ENCODE measurements at regions not wholly inside any gene's neighbourhood (a gene's known extent, or its start where the extent isn't known, plus 50 kb on each side); places are given as distances from the start of the nearest gene placed in this dataset.

DNA sequence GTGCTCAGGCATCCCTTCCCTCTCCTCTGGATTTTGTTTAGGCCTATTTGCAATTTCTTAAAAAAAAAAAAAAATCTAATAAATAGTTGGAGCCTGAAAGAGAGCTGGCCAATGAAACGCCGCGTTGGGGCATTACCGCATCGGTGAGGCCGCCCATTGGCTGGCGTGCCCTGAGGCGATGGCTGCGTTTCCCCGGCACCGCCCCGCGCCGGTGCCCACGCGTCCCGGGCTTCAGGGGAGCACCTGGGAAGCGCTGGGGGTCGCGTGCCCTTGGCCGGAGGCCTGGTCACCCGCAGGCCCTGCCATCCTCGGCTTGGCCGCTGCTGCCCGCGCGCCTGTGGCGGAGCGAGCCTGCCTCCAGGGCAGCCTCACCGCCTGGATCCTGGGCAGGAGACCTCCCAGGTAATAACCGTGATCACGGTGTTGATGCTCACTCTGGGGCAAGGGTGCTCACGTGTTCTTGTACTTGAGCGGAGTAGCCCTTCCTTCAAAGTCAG lies 155.4 kb downstream of the NRN1 start:
- ChIA-PET POLR2A (interaction anchor here (0.6 to 0.7 kb wide), 2 partner anchors 15 to 575 kb away, joined by 3 to 4 read pairs; no protein-coding TSS in a partner anchor), CTCF (no interaction called here)
- no TSS peak for BruUV-seq (replicated peaks)
- Histone ChIP-seq H3K27me3 (ENCODE audit: control insufficient read depth, insufficient read depth, low read length) (peaks cover 13% of the 10 kb centered on the region), H3K4me1 (ENCODE audit: control insufficient read depth, insufficient read depth, low read length) (no peaks in the 10 kb centered on the region), H3K36me3 (ENCODE audit: control insufficient read depth, insufficient read depth, low read length) (no peaks in the 10 kb centered on the region), H3K9me3 (ENCODE audit: control insufficient read depth, insufficient read depth, low read depth, low read length) (no peaks in the 10 kb centered on the region), H3K27ac (ENCODE audit: low read length) (no peak overlapping the region), H3K4me3 (ENCODE audit: low read depth in 2 of 2, low read length in 2 of 2) (peak overlapping the region; percentile 23 to 29)
- DNase-seq (ENCODE audit: low read depth, low spot score): no peak
- ATAC-seq: 0 out of 2 replicates have a peak, but pooled peaks have one; percentile 67
- in situ Hi-C loops (cut with HindIII; ENCODE audit: low pct_unique_long_range_greater_than_20kb, low sequenced_read_pairs): no loop called here
- TF ChIP-seq POLR2AphosphoS5 (IDR thresholded peaks at IDR 0.05; ENCODE audit: low read depth, low read length) (no peak), TCF7L2 (IDR thresholded peaks at IDR 0.05; ENCODE audit: low read depth, low read length) (no peak), SIN3A (IDR thresholded peaks at IDR 0.05; ENCODE audit: borderline replicate concordance, insufficient read depth, low read depth, low read length) (no peak)
- TF ChIP-seq, protein P1, sequence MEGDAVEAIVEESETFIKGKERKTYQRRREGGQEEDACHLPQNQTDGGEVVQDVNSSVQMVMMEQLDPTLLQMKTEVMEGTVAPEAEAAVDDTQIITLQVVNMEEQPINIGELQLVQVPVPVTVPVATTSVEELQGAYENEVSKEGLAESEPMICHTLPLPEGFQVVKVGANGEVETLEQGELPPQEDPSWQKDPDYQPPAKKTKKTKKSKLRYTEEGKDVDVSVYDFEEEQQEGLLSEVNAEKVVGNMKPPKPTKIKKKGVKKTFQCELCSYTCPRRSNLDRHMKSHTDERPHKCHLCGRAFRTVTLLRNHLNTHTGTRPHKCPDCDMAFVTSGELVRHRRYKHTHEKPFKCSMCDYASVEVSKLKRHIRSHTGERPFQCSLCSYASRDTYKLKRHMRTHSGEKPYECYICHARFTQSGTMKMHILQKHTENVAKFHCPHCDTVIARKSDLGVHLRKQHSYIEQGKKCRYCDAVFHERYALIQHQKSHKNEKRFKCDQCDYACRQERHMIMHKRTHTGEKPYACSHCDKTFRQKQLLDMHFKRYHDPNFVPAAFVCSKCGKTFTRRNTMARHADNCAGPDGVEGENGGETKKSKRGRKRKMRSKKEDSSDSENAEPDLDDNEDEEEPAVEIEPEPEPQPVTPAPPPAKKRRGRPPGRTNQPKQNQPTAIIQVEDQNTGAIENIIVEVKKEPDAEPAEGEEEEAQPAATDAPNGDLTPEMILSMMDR (IDR thresholded peaks at IDR 0.05): no peak
- TF ChIP-seq, protein P2, sequence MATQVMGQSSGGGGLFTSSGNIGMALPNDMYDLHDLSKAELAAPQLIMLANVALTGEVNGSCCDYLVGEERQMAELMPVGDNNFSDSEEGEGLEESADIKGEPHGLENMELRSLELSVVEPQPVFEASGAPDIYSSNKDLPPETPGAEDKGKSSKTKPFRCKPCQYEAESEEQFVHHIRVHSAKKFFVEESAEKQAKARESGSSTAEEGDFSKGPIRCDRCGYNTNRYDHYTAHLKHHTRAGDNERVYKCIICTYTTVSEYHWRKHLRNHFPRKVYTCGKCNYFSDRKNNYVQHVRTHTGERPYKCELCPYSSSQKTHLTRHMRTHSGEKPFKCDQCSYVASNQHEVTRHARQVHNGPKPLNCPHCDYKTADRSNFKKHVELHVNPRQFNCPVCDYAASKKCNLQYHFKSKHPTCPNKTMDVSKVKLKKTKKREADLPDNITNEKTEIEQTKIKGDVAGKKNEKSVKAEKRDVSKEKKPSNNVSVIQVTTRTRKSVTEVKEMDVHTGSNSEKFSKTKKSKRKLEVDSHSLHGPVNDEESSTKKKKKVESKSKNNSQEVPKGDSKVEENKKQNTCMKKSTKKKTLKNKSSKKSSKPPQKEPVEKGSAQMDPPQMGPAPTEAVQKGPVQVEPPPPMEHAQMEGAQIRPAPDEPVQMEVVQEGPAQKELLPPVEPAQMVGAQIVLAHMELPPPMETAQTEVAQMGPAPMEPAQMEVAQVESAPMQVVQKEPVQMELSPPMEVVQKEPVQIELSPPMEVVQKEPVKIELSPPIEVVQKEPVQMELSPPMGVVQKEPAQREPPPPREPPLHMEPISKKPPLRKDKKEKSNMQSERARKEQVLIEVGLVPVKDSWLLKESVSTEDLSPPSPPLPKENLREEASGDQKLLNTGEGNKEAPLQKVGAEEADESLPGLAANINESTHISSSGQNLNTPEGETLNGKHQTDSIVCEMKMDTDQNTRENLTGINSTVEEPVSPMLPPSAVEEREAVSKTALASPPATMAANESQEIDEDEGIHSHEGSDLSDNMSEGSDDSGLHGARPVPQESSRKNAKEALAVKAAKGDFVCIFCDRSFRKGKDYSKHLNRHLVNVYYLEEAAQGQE (IDR thresholded peaks at IDR 0.05; ENCODE audit: insufficient read depth in 1 of 2, low read depth in 2 of 2, low read length in 1 of 2): no peak
- intact Hi-C loops (cut with micrococcal nuclease; ENCODE audit: unreplicated experiment): no loop called here

DNA sequence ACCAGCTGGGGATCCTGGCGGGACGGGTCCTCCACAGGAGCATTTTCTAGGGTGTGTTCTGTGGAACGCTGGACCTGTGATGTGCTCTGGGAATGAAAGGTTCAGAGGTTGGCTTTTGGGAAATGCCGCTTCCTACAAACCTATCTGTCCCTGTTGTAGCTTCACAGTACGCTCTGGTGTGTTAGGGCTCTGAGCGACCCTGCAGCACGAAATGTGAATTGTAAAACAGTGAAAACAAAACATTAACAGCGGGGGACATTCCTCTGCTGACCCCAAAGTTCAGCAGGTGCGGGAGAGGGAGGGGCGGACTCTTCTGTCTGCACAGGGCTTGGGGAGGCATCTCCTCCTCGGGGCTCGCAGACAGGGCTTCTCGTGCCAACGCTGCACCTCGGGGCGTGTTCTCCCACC lies 155.9 kb downstream of the NRN1 start:
- ATAC-seq: no peak
- H3K27me3 ChIP-seq (ENCODE audit: control insufficient read depth, insufficient read depth, low read length): peaks cover 13% of the 10 kb centered on the region
- CTCF ChIA-PET: no interaction called here

More for the DNA sequence above, 155.9 kb downstream of the NRN1 start:
- intact Hi-C loops (cut with micrococcal nuclease; ENCODE audit: unreplicated experiment): no loop called here
- Histone ChIP-seq H3K4me1 (ENCODE audit: control insufficient read depth, insufficient read depth, low read length) (no peaks in the 10 kb centered on the region), H3K36me3 (ENCODE audit: control insufficient read depth, insufficient read depth, low read length) (no peaks in the 10 kb centered on the region), H3K9me3 (ENCODE audit: control insufficient read depth, insufficient read depth, low read depth, low read length) (no peaks in the 10 kb centered on the region), H3K4me3 (ENCODE audit: low read depth in 2 of 2, low read length in 2 of 2) (peak overlapping the region in 1 of 2 experiments; percentile 29; a peak in 1 of 4 replicates), H3K27ac (ENCODE audit: low read length) (no peak overlapping the region)
- in situ Hi-C loops (cut with HindIII; ENCODE audit: low pct_unique_long_range_greater_than_20kb, low sequenced_read_pairs): no loop called here
- BruUV-seq (replicated peaks): no TSS peak
- POLR2A ChIA-PET: interaction anchor here (0.6 kb wide), 1 partner anchor 574 kb away, joined by 3 read pairs; no protein-coding TSS in a partner anchor
- no peak for DNase-seq (ENCODE audit: low read depth, low spot score)
- TF ChIP-seq SIN3A (IDR thresholded peaks at IDR 0.05; ENCODE audit: borderline replicate concordance, insufficient read depth, low read depth, low read length): no peak
- TF ChIP-seq POLR2AphosphoS5 (IDR thresholded peaks at IDR 0.05; ENCODE audit: low read depth, low read length): no peak
- TF ChIP-seq, protein P1 (IDR thresholded peaks at IDR 0.05): no peak
- TF ChIP-seq TCF7L2 (IDR thresholded peaks at IDR 0.05; ENCODE audit: low read depth, low read length): no peak
- TF ChIP-seq, protein P2 (IDR thresholded peaks at IDR 0.05; ENCODE audit: insufficient read depth in 1 of 2, low read depth in 2 of 2, low read length in 1 of 2): no peak

Measured in Panc1 (cell line).